GM18909 (cell line): ENCODE measurements at regions not wholly inside any gene's neighbourhood (a gene's known extent, or its start where the extent isn't known, plus 50 kb on each side); places are given as distances from the start of the nearest gene placed in this dataset.
"Not testable (repeated sequence)": the region's sequence is repeated elsewhere in the genome, so short reads cannot be mapped to it uniquely, and the experiment has no call there.

Experiments used
- ATAC-seq: cut with Tn5 transposase; IDR thresholded peaks from one replicate; pipeline ENCODE4 v1.9.1; 2021; ENCODE audit warnings: mild to moderate bottlenecking; ENCODE audit not compliant: unreplicated experiment, poor library complexity

DNA sequence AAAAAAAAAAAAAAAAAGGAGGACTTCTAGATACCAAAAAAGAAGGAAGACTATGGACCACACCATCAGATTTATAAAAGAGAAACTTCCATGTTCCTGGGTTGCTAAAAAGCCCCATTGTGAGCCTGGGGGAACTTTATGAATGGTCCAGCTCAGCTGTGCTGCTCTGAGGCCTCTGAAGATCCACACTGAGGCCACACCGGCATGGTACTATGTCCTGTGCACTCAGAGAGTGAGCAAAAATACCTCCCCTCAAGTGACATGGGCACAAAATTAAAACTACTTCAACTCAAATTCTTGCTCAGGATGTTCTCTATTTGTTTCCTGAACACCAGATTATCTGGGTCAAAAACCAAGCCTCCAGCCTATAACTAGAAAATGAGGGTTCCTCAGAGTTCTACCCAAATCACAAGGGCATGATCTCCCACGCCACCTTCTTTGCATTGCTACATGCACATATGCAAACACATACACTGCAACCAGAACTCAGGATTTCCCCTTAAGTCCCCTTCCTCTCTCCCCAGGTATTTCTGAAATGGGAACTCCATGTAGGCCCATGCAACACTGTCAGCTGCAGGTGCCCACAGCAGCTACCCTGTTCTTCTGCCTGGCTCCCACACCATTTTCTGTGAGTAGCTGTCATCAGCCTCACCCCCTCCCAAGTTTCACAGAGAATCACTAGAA, 94.4 kb downstream of the SH3GLB1 start:
- peak; percentile 58 for ATAC-seq

- not testable (repeated sequence) for ATAC-seq
These were observed 99.3 kb downstream of the SH3GLB1 start for GRCh38 chr1:86803641-86804040.

- ATAC-seq = not testable (repeated sequence)
These were observed 101.6 kb downstream of the SH3GLB1 start for GRCh38 chr1:86805898-86806519.

- no peak for ATAC-seq
These were observed 102.6 kb downstream of the SELENOF start for GRCh38 chr1:86811142-86811924.

DNA sequence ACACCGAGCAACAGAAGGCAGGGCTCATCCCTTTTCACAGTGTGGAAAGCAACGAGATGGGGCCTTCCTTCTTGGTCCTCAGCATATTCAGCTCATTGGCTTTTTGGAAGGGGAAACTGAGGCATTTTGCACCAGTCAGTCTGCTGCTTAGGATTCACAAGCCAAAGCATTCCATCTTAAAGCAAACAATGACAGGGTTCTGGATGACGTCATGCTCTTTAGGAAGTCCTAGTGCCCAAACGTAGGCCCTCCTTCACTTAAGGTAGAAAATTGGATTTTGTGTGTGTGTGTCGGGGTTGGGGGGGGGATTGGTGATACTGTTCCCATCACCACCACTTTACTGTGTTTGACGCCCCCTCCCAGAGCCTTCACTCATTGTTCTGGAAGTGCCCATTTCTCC, 101.6 kb downstream of the SELENOF start:
- no peak for ATAC-seq
